Heart left ventricle (tissue), 13 donors: ENCODE measurements at regions not wholly inside any gene's neighbourhood (a gene's known extent, or its start where the extent isn't known, plus 50 kb on each side); places are given as distances from the start of the nearest gene placed in this dataset.

Experiments
- CTCF ChIP-seq, 12 donors: fragments of 200-600 bp; sonication (generic) in 4 of 12; IDR thresholded peaks; one replicate each; pipeline versions ENCODE4 v1.5.0 to v1.8.0; 2018 to 2022; ENCODE audit warnings: antibody characterized with exemption in 12 of 12, mild to moderate bottlenecking in 5 of 12
- POLR2A ChIP-seq, 2 donors: fragments of 450-650 bp; IDR thresholded peaks; one replicate each; pipeline ENCODE4 v1.6.1; 2017; ENCODE audit warnings: antibody characterized with exemption in 2 of 2, mild to moderate bottlenecking in 2 of 2, moderate library complexity in 2 of 2
- donor health status: ischemic (EF 13 %, LVEDD 7.1; RV severe dilation, severe dysfunction).
- donor health status: DM: no; HTN: yes; CAD: no.
- donor health status: DM: no; HTN: no; CAD: no.
- donor health status: ischemic (EF 25% LVEDD 6.9; RV normal size, moderate dysfunction).
- donor health status: ischemic (EF 25% LVEDD 5.7; RV mildly dilated, moderate dysfunction).
- donor health status: ischemic (EF 35%, LVEDD 5.7; RV mildly dilated, moderate dysfunction).
- donor health status: nonischemic (EF 11% LVEDD 7.7; RV severe dilation, severe dysfunction).
- donor health status: DM: yes; HTN: yes; CAD: no.
- donor health status: PGD.
- donor health status: ischemic (EF 29% LVEDD 5.4; RV normal size, mild dysfunction).
- donor health status: nonischemic (EF 23%, LVEDD 6.1; RV moderate dilation, normal function).

- no peak for TF ChIP-seq CTCF (IDR thresholded peaks at IDR 0.05)
- TF ChIP-seq POLR2A (IDR thresholded peaks at IDR 0.05) = no peak
These were observed 170.4 kb upstream of the LDB2 start for GRCh38 chr4:17068891-17069290.
